ENCODE measurements at regions not wholly inside any gene's neighbourhood (a gene's known extent, or its start where the extent isn't known, plus 50 kb on each side); places are given as distances from the start of the nearest gene placed in this dataset.

- TF ChIP-seq, protein P1, sequence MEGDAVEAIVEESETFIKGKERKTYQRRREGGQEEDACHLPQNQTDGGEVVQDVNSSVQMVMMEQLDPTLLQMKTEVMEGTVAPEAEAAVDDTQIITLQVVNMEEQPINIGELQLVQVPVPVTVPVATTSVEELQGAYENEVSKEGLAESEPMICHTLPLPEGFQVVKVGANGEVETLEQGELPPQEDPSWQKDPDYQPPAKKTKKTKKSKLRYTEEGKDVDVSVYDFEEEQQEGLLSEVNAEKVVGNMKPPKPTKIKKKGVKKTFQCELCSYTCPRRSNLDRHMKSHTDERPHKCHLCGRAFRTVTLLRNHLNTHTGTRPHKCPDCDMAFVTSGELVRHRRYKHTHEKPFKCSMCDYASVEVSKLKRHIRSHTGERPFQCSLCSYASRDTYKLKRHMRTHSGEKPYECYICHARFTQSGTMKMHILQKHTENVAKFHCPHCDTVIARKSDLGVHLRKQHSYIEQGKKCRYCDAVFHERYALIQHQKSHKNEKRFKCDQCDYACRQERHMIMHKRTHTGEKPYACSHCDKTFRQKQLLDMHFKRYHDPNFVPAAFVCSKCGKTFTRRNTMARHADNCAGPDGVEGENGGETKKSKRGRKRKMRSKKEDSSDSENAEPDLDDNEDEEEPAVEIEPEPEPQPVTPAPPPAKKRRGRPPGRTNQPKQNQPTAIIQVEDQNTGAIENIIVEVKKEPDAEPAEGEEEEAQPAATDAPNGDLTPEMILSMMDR (conservative IDR thresholded peaks at IDR 0.05; ENCODE audit: low read length): no peak
- no peak for TF ChIP-seq EZH2phosphoT487 (IDR thresholded peaks at IDR 0.05; ENCODE audit: borderline replicate concordance)
Measured at GRCh38 chr13:21946964-21947363, 276.1 kb downstream of the FGF9 start.
